K562 (cell line): ENCODE measurements at regions not wholly inside any gene's neighbourhood (a gene's known extent, or its start where the extent isn't known, plus 50 kb on each side); places are given as distances from the start of the nearest gene placed in this dataset.

Experiments used
- ATAC-seq: fragments of 200-7000 bp; cut with Tn5 transposase; 3 replicates; pipeline ENCODE4 v1.9.1; 2020; ENCODE audit warnings: moderate library complexity
- BruUV-seq: library from RNA; stranded (reverse); fragments of 400-500 nt; replicated peaks from 2 replicates; lab custom pipeline; 2021; lab: Mats Ljungman, UMichigan
- CTCF ChIA-PET: fragments of 300-600 bp; formaldehyde crosslinking; extraction: SDS; loops from one replicate; lab custom pipeline; 2021; ENCODE audit warnings: low intra/inter-chr PET ratio; lab: Yijun Ruan, JAX
- POLR2A ChIA-PET: fragments of 300-600, 350-650 bp; sonication (Branson Sonifier 250); formaldehyde crosslinking; extraction: SDS; loops from one replicate; lab custom pipeline; 2021; ENCODE audit warnings: antibody characterized with exemption, inconsistent platforms; lab: Yijun Ruan, JAX
- DNase-seq, 4 experiments: peaks; one replicate each; pipeline versions ENCODE4 v3.0.0 to v3.0.0-alpha.2; 2011 to 2018; ENCODE audit warnings: low spot score in 3 of 4, mixed read lengths in 3 of 4; ENCODE audit errors: extremely low read depth in 1 of 4
- FAIRE-seq: peaks from 2 replicates; lab custom pipeline; 2011; peaks lifted over from hg19 to GRCh38; lab: Jason Lieb, UNC
- H2AFZ ChIP-seq: 2 replicates; pipeline ENCODE4 v1.6.0; 2011; ENCODE audit warnings: low read depth, low read length, control low read depth, inconsistent platforms
- H3K27ac ChIP-seq: fragments of 200-600 bp; 3 replicates; pipeline ENCODE4 v1.8.0; 2011; ENCODE audit warnings: low read depth, mild to moderate bottlenecking, control low read depth, inconsistent platforms, low read length, moderate library complexity, mixed read lengths; ENCODE audit errors: extremely low read depth
- H3K27me3 ChIP-seq, 2 experiments: fragments of 300-600 bp in 1 of 2; 2 replicates in 1 of 2; 3 replicates in 1 of 2; pipeline versions ENCODE4 v1.6.0 to v1.8.0; 2011; ENCODE audit warnings: inconsistent platforms in 2 of 2, low read length in 2 of 2, mild to moderate bottlenecking in 1 of 2, mixed read lengths in 1 of 2, moderate library complexity in 1 of 2; ENCODE audit not compliant: control insufficient read depth in 2 of 2, insufficient read depth in 2 of 2
- H3K36me3 ChIP-seq: fragments of 300-600 bp; 3 replicates; pipeline ENCODE4 v1.8.0; 2011; ENCODE audit warnings: mild to moderate bottlenecking, low read length, inconsistent platforms; ENCODE audit not compliant: control insufficient read depth, insufficient read depth
- H3K4me1 ChIP-seq, 2 experiments: fragments of 200-600 bp in 1 of 2; replicated peaks in 1 of 2; 2 replicates in 1 of 2; 3 replicates in 1 of 2; pipeline versions ENCODE4 v1.5.1 to v1.8.0; 2011; ENCODE audit warnings: inconsistent platforms in 2 of 2, low read length in 2 of 2, mild to moderate bottlenecking in 1 of 2, mixed read lengths in 1 of 2, moderate library complexity in 1 of 2; ENCODE audit not compliant: control insufficient read depth in 2 of 2, insufficient read depth in 2 of 2
- H3K4me2 ChIP-seq: 2 replicates; pipeline ENCODE4 v1.6.1; 2011; ENCODE audit warnings: low read length, control low read depth, inconsistent platforms, mixed read lengths; ENCODE audit not compliant: insufficient read depth
- H3K4me3 ChIP-seq: fragments of 200-600 bp; sonication (generic), shearing (Covaris generic); 2 replicates; pipeline ENCODE4 v1.5.1; 2016; ENCODE audit warnings: control low read depth, inconsistent platforms
- H3K79me2 ChIP-seq: fragments of 200-600 bp; 3 replicates; pipeline ENCODE4 v1.8.0; 2011; ENCODE audit warnings: low read length, inconsistent platforms; ENCODE audit not compliant: control insufficient read depth, insufficient read depth
- H3K9ac ChIP-seq, 2 experiments: 2 replicates each; pipeline versions ENCODE4 v1.6.0 to v1.6.1; 2011; ENCODE audit warnings: low read depth in 2 of 2, low read length in 2 of 2, control low read depth in 1 of 2, inconsistent platforms in 1 of 2, mild to moderate bottlenecking in 1 of 2, mixed read lengths in 1 of 2; ENCODE audit not compliant: insufficient read depth in 1 of 2
- H3K9me1 ChIP-seq: one replicate; pipeline ENCODE4 v1.6.0; 2011; ENCODE audit warnings: inconsistent platforms, mild to moderate bottlenecking, low read length, moderate library complexity; ENCODE audit not compliant: control insufficient read depth, insufficient read depth
- H3K9me3 ChIP-seq: replicated peaks from 2 replicates; pipeline ENCODE4 v1.5.1; 2011; ENCODE audit warnings: low read depth, low read length, inconsistent platforms; ENCODE audit not compliant: control insufficient read depth, insufficient read depth
- H4K20me1 ChIP-seq: replicated peaks from 2 replicates; pipeline ENCODE4 v1.6.1; 2011; ENCODE audit warnings: low read length, inconsistent platforms, mixed read lengths; ENCODE audit not compliant: control insufficient read depth, insufficient read depth
- CBX2 ChIP-seq: fragments of 200-600 bp; sonication (generic); IDR thresholded peaks from one replicate; pipeline ENCODE4 v1.6.1; 2012; ENCODE audit warnings: mild to moderate bottlenecking, low read length, inconsistent platforms; ENCODE audit not compliant: insufficient read depth, poor library complexity, severe bottlenecking
- HNRNPUL1 ChIP-seq: fragments of 200-400 bp; formaldehyde crosslinking; IDR thresholded peaks from 2 replicates; pipeline ENCODE4 v1.6.1; 2017; ENCODE audit warnings: low read length
- KLF1 ChIP-seq: fragments of 450-650 bp; IDR thresholded peaks from 2 replicates; pipeline ENCODE4 v1.6.1; 2016; ENCODE audit warnings: missing genetic modification characterization, missing compliant biosample characterization
- POLR2B ChIP-seq: fragments of 450-650 bp; IDR thresholded peaks from 2 replicates; pipeline ENCODE4 v1.6.1; 2018; ENCODE audit warnings: low read depth; ENCODE audit not compliant: partially characterized antibody
- SRSF9 ChIP-seq: fragments of 200-400 bp; formaldehyde crosslinking; IDR thresholded peaks from 2 replicates; pipeline ENCODE4 v1.6.1; 2017; ENCODE audit warnings: low read depth, low read length, borderline replicate concordance
- STAG1 ChIP-seq: sonication (generic); formaldehyde crosslinking; IDR thresholded peaks from 2 replicates; pipeline ENCODE4 v1.5.0; 2020; ENCODE audit warnings: missing genetic modification reagents, borderline replicate concordance
- STAT6 ChIP-seq: sonication (generic); formaldehyde crosslinking; IDR thresholded peaks from 2 replicates; pipeline ENCODE4 v1.8.1; 2023; ENCODE audit warnings: mild to moderate bottlenecking, missing genetic modification reagents
- TAF15 ChIP-seq: fragments of 200-400 bp; formaldehyde crosslinking; IDR thresholded peaks from 2 replicates; pipeline ENCODE4 v1.6.1; 2017; ENCODE audit warnings: mild to moderate bottlenecking, low read depth, low read length, moderate library complexity
- TSC22D4 ChIP-seq: fragments of 450-650 bp; IDR thresholded peaks from 2 replicates; pipeline ENCODE4 v1.6.1; 2016; ENCODE audit warnings: missing genetic modification characterization, missing biosample characterization, control low read depth
- ZKSCAN8 ChIP-seq: fragments of 200-800 bp; sonication (Bioruptor generic); IDR thresholded peaks from 2 replicates; pipeline ENCODE4 v1.6.1; 2016; ENCODE audit warnings: missing genetic modification characterization, missing compliant biosample characterization
- ZNF707 ChIP-seq: fragments of 250-450 bp; sonication (Bioruptor Pico); conservative IDR thresholded peaks from 2 replicates; pipeline ENCODE4 v1.8.0; 2022; ENCODE audit warnings: inconsistent platforms, mild to moderate bottlenecking, moderate library complexity
- ZZZ3 ChIP-seq: fragments of 450-650 bp; IDR thresholded peaks from 2 replicates; pipeline ENCODE4 v1.6.1; 2016; ENCODE audit warnings: antibody characterized with exemption, mild to moderate bottlenecking, moderate library complexity
- WGBS: fragments of 100-300 bp; shearing (Covaris generic); methylation state at CpG from one replicate; pipeline ENCODE4 v1.1.6; 2016; ENCODE audit warnings: low coverage, mixed read lengths; ENCODE audit not compliant: insufficient coverage; ENCODE audit errors: missing lambda C conversion rate; 5-methylcytosine and 5-hydroxymethylcytosine counted together
- in situ Hi-C: fragments of 300-500 bp; cut with MboI; formaldehyde crosslinking; loops from 4 replicates; pipeline ENCODE4 v1.15.0; 2018; ENCODE audit warnings: inconsistent platforms, mixed read lengths
- intact Hi-C: fragments of 100-400 bp; cut with micrococcal nuclease; formaldehyde crosslinking; loops from 2 replicates; pipeline ENCODE4 v1.14.2; 2022
- TF ChIP-seq, protein P1 (sequence below): fragments of 450-650 bp; IDR thresholded peaks from 2 replicates; pipeline ENCODE4 v1.6.1; 2016; ENCODE audit warnings: mild to moderate bottlenecking

GRCh38 chr3:144252896-144253295 lies 281.3 kb downstream of the DIPK2A start:
- WGBS, result 7% methylated on average over 3 of the region's 3 CpGs
- intact Hi-C loops, result no loop called here
- H2AFZ ChIP-seq, result no peak overlapping the region
- no peaks in the 10 kb centered on the region for H4K20me1 ChIP-seq
- no peaks in the 10 kb centered on the region for H3K4me1 ChIP-seq
- no peak overlapping the region for H3K27ac ChIP-seq
- no peak overlapping the region for H3K4me3 ChIP-seq
- H3K79me2 ChIP-seq, result no peaks in the 10 kb centered on the region
- TF ChIP-seq ZNF707, result no peak
- no peak for TF ChIP-seq ZKSCAN8 (CRISPR knock-in tag)
- no peak for TF ChIP-seq POLR2B
- TF ChIP-seq CBX2, result no peak
- TF ChIP-seq HNRNPUL1, result no peak
- TF ChIP-seq TAF15, result no peak
- TF ChIP-seq, all 486 proteins: peak for 0
- ChIA-PET CTCF (no interaction called here), POLR2A (no interaction called here)
- DNase-seq (no peak), ATAC-seq (no peak), FAIRE-seq (no peak)
- no peaks in the 10 kb centered on the region for H3K9me3 ChIP-seq
- H3K27me3 ChIP-seq, result no peaks in the 10 kb centered on the region
- H3K4me2 ChIP-seq, result no peak overlapping the region
- no peaks in the 10 kb centered on the region for H3K9me1 ChIP-seq
- no TSS peak for BruUV-seq
- H3K36me3 ChIP-seq, result no peaks in the 10 kb centered on the region
- H3K9ac ChIP-seq, result no peak overlapping the region
- in situ Hi-C loops, result no loop called here

GRCh38 chr3:144257381-144257780 lies 285.8 kb downstream of the DIPK2A start:
- intact Hi-C loops, result no loop called here
- no peak for ATAC-seq
- TF ChIP-seq TSC22D4 (tag) (no peak), STAT6 (CRISPR knock-in tag) (no peak), ZZZ3 (no peak), TAF15 (no peak), STAG1 (CRISPR knock-in tag) (no peak), KLF1 (no peak), SRSF9 (no peak)
- TF ChIP-seq, protein P1, sequence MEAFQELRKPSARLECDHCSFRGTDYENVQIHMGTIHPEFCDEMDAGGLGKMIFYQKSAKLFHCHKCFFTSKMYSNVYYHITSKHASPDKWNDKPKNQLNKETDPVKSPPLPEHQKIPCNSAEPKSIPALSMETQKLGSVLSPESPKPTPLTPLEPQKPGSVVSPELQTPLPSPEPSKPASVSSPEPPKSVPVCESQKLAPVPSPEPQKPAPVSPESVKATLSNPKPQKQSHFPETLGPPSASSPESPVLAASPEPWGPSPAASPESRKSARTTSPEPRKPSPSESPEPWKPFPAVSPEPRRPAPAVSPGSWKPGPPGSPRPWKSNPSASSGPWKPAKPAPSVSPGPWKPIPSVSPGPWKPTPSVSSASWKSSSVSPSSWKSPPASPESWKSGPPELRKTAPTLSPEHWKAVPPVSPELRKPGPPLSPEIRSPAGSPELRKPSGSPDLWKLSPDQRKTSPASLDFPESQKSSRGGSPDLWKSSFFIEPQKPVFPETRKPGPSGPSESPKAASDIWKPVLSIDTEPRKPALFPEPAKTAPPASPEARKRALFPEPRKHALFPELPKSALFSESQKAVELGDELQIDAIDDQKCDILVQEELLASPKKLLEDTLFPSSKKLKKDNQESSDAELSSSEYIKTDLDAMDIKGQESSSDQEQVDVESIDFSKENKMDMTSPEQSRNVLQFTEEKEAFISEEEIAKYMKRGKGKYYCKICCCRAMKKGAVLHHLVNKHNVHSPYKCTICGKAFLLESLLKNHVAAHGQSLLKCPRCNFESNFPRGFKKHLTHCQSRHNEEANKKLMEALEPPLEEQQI, result no peak

More at GRCh38 chr3:144257381-144257780, 285.8 kb downstream of the DIPK2A start:
- Histone ChIP-seq H3K79me2 (no peaks in the 10 kb centered on the region), H3K36me3 (no peaks in the 10 kb centered on the region), H3K9ac (no peak overlapping the region), H3K4me3 (no peak overlapping the region), H3K9me3 (no peaks in the 10 kb centered on the region), H2AFZ (no peak overlapping the region), H3K4me2 (no peak overlapping the region), H3K27ac (no peak overlapping the region), H4K20me1 (no peaks in the 10 kb centered on the region), H3K27me3 (no peaks in the 10 kb centered on the region), H3K4me1 (no peaks in the 10 kb centered on the region), H3K9me1 (no peaks in the 10 kb centered on the region)
- 9% methylated on average over 2 of the region's 2 CpGs for WGBS
- ChIA-PET POLR2A (interaction anchor here (0.8 kb wide), 1 partner anchor 236 kb away, joined by 3 read pairs; no protein-coding TSS in a partner anchor), CTCF (no interaction called here)
- no TSS peak for BruUV-seq
- in situ Hi-C loops, result no loop called here
- FAIRE-seq (no peak), DNase-seq (no peak)
